ENCODE measurements at regions not wholly inside any gene's neighbourhood (a gene's known extent, or its start where the extent isn't known, plus 50 kb on each side); places are given as distances from the start of the nearest gene placed in this dataset.
A peak's percentile ranks its signal among the peaks of the same experiment; 100 is the strongest.

DNA sequence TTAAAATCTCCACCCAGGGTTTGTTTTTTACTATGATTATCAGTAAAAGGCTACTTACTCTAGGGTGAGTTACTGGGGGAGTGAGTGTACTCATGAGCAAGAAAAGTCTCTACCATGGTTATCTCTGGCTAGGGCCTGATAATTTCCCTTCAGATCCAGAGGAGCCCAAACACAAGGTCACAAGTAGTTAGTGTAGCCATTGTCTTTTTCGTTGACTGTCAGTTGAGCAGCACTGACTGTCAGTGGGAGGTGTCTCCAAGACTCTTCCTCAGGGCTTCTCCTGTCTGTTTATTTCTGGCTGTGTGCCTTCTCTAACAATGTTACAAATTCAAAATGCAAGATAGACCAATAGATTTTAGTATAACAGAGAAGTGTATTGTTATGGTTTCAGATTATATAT lies 181.2 kb upstream of the MIS18BP1 start:
- DNase-seq = no peak
- TF ChIP-seq POLR2A (IDR thresholded peaks at IDR 0.05; ENCODE audit: low read length) = no peak
- TF ChIP-seq GATA1 (IDR thresholded peaks at IDR 0.05; ENCODE audit: low read depth, low read length) = no peak

DNA sequence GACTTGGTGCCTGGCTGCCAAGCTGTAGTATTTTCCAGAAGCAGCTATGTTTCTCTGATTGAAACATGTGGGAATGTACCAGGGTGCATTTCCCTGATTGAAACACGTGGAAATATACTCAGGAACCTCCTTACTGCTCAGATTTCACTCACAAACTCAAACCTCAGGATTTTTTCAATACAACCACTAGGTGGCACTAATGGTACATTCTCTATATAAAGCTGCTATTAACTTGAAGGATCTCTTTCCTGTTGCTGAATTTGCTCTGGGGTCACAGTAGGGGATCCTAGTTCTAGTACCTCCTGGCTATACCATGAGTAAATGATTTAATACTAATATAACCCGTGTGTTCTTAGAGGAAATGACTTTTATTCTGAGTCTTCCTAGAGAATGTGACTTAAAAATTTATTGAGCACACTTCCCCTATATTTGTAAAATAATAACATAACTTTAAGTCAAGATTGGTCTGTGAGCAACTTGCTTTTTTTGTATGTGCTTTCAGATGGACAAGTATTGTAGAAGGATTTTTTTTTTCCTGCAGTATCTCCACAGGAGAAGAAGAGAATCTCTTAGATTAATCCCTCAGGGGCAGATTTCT lies 173.8 kb upstream of the MIS18BP1 start:
- TF ChIP-seq GATA1 (IDR thresholded peaks at IDR 0.05; ENCODE audit: low read depth, low read length) (no peak), POLR2A (IDR thresholded peaks at IDR 0.05; ENCODE audit: low read length) (no peak)
- DNase-seq = peak; percentile 28 to 56

DNA sequence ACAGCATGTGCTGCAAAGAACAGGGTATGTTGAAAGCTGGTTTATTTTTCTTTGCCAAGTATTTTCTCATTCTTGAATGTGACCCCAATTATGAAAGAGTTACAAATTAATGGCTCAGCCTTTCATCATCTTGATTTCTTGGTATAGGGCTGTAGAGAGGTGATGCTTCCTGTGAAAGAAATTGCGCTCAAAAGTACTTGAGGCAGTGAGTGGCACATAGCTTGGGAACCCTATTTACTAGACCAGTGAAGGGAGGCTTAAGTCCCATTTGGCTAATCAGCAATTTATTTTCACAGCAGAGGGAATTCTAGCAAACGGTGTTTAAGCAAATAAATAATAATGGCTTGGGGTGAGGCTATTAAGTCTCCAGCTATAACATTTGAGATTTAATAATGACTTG lies 153.9 kb upstream of the MIS18BP1 start:
- TF ChIP-seq POLR2A (IDR thresholded peaks at IDR 0.05; ENCODE audit: low read length) = no peak
- TF ChIP-seq GATA1 (IDR thresholded peaks at IDR 0.05; ENCODE audit: low read depth, low read length) = no peak

DNA sequence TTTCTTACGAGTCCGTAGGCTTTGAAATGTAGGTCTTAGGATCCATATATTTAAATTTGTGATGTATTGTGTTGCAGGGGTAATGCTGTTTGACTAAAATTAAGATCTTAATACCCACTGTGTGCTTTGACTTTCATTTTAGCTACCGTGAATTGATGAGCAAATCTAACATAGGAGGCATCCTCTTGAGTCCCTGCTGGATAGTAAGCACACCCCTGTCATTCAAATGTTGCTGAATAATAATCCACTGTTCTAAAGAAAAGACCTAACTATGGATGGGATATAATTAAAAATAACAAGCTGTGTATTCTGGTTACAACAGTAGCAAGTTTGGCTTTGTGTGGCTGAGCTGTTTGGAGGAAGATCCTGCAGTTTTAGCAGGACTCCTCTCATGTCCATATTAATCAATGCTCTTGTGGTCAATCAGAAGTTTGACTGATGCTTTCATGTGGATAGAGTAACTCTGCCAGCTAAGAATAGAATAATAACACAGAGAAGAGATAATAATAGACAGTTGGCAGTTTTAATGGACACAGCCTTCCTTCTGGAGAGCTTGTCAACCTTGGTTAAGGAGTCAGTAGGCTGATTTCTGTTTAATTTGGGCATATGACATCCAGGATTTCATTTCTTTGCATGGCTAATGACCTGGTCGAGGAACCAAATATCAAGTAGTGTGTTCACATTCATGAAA lies 148.1 kb upstream of the MIS18BP1 start:
- DNase-seq = no peak
- TF ChIP-seq GATA1 (IDR thresholded peaks at IDR 0.05; ENCODE audit: low read depth, low read length) (no peak), POLR2A (IDR thresholded peaks at IDR 0.05; ENCODE audit: low read length) (no peak)

More for the DNA sequence above, 153.9 kb upstream of the MIS18BP1 start:
- DNase-seq = no peak

DNA sequence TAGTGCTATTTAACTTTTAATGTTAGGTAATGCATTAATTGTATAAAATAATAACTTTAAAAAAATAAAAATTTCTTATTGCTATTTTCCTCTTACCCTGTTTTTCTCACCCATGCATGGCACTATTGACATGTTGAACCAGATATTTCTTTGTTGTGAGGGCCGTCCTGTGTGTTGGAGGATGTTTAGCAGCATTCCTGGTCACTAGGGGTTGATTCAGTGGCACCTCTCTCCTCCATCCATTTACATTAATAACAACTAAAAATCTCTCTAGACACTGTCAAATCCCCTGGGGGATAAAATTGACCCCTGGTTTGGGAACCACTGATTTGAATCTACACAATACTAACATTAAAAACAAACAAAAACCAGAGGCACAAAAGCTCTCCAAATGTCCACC lies 147.5 kb upstream of the MIS18BP1 start:
- TF ChIP-seq GATA1 (IDR thresholded peaks at IDR 0.05; ENCODE audit: low read depth, low read length) = no peak
- no peak for TF ChIP-seq POLR2A (IDR thresholded peaks at IDR 0.05; ENCODE audit: low read length)
- no peak for DNase-seq

DNA sequence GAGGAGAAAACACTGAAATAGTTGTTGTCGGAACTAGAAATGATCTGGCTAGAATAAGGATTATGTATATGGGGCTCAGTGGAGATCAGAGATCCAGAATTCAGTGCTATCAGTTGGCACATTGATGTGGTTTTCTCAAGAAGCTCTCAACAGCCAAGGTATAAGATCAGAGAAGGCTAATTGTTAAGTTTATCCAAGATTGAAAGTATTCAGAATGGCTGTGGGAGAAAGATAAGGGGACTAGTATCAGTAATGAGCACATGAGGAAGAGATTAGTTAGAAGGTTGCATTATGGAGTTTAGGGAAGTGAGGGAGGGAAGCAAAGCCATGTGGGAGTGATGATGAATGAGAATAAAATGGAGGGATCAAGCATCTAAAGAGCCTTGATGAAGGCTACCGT lies 128.1 kb upstream of the MIS18BP1 start:
- DNase-seq = peak in 1 of 2 experiments; percentile 11

DNA sequence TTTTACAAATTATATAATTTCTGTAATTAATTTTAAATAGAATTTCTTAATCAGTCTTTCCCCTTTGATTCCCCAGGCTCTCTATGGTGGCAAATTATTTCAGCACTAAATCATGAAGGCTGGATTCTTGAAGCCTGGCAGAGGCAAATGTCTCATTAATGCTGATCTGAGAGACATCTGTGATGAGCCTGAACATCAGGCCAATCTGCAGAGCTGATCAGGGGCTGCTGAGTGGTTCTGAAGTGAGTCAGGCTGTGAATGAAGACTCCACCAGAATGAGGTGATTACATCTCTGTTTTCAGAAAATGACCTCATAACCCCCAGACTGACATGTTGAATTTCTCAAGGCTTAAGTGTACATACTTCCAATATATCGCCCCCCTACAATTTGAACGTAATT lies 124.2 kb upstream of the MIS18BP1 start:
- TF ChIP-seq GATA1 (IDR thresholded peaks at IDR 0.05; ENCODE audit: low read depth, low read length) (no peak), POLR2A (IDR thresholded peaks at IDR 0.05; ENCODE audit: low read length) (no peak)
- DNase-seq = peak in 1 of 2 experiments; percentile 2

More for the DNA sequence above, 128.1 kb upstream of the MIS18BP1 start:
- TF ChIP-seq GATA1 (IDR thresholded peaks at IDR 0.05; ENCODE audit: low read depth, low read length) = no peak
- no peak for TF ChIP-seq POLR2A (IDR thresholded peaks at IDR 0.05; ENCODE audit: low read length)

DNA sequence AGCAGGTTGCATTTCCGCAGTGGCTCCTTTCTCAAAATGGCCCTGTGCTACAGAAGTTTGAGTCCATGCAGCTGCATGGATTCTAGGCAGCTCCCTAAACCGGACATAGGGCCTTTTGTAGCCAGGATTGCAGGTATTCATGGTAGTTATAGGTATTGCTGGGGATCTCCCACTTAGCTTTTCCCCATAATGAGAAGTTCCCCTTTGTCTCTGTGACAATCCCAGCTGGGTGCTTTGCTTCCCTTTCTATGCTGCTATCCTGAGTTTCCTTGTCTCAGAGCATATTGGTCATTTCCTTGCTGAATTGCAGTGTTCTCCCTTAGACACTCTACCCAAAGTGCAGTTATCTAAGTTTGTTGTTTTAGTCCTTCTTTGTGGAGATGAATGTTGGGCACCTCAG lies 120.9 kb upstream of the MIS18BP1 start:
- TF ChIP-seq GATA1 (IDR thresholded peaks at IDR 0.05; ENCODE audit: low read depth, low read length) (no peak), POLR2A (IDR thresholded peaks at IDR 0.05; ENCODE audit: low read length) (no peak)
- no peak for DNase-seq

DNA sequence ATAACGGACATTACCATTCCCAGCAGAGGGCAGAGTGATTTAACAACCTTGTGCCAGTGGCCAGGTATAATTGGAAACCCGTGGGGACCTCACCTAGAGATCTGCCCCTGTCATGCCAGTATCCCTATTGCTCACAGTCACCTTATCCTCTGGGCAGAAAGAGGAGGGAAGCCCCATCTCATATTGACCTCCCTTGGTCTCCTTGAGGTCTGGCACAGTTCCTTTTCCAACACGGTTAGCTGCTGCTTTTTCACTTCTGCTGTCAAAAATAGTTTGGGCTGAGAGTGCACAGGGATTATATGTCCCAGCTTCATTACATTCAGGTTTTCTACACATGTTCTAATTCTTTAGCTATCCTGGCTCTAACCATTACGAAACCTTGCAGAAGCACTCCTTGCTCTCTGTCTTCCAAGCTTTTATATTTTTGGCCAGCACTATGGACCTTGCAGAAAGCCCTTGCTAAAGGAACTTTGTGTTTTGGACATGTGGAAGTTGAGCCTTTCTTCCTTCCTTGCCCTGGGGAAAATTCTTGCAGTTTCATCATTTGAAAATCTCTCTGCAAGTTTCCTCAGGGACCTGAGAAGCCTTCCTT lies 111.7 kb upstream of the MIS18BP1 start:
- TF ChIP-seq POLR2A (IDR thresholded peaks at IDR 0.05; ENCODE audit: low read length) = no peak
- DNase-seq = no peak

DNA sequence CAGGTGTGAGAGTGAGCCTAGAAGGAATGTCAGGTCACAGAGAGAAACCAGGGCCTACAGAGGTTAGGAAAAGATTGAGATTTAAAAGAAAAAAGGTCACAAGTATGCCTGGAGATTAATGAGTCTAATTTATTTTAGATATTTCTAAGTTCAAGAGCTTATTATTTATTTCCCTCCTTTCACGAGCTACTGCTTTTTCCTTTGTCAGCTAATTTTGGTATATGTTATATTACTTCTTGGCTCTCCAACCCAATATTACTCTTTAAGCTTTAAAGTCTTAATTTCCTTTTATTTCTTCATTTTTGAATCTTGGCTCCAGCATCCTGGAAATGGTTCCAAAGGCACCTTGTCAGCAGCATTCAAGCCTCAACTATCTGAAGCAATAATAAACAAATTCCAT lies 109.5 kb upstream of the MIS18BP1 start:
- no peak for DNase-seq
- no peak for TF ChIP-seq GATA1 (IDR thresholded peaks at IDR 0.05; ENCODE audit: low read depth, low read length)
- no peak for TF ChIP-seq POLR2A (IDR thresholded peaks at IDR 0.05; ENCODE audit: low read length)

DNA sequence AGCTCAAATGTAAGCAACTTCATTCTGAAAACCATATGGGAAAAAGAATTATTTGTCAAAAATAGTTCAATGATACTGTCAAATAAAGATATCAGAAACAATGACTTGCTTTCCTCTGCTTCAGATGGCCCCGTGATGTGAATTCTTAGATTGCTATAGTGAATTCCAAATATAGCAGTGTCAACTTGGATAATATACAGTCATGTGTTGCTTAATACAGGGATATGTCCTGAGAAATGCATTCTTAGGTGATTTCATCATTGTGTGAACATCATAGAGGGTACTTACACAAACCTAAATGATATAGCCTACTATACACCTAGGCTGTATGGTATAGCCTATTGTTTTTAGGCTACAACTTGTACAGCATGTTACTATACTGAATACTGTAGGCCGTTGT lies 108.7 kb upstream of the MIS18BP1 start:
- TF ChIP-seq POLR2A (IDR thresholded peaks at IDR 0.05; ENCODE audit: low read length) (no peak), GATA1 (IDR thresholded peaks at IDR 0.05; ENCODE audit: low read depth, low read length) (no peak)
- no peak for DNase-seq

DNA sequence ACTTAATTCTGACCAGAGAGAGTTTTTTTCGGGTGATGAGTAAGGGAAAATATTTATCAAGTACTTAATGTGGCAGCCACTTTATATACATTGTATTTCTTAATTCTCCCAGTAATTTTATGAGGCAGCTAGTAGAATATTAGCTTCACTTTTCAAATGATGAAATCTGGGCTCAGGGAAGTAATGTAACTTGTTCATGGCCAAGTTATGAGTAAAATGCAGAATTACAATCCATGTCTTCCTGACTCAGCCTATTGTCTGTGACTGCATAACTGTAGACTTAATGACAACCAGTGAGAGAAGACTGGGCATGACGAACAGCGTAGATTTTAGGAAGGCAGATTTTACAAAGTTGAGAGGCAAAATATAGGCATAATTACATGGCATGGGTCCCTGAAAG lies 106.7 kb upstream of the MIS18BP1 start:
- DNase-seq = no peak
- no peak for TF ChIP-seq POLR2A (IDR thresholded peaks at IDR 0.05; ENCODE audit: low read length)
- TF ChIP-seq GATA1 (IDR thresholded peaks at IDR 0.05; ENCODE audit: low read depth, low read length) = no peak

DNA sequence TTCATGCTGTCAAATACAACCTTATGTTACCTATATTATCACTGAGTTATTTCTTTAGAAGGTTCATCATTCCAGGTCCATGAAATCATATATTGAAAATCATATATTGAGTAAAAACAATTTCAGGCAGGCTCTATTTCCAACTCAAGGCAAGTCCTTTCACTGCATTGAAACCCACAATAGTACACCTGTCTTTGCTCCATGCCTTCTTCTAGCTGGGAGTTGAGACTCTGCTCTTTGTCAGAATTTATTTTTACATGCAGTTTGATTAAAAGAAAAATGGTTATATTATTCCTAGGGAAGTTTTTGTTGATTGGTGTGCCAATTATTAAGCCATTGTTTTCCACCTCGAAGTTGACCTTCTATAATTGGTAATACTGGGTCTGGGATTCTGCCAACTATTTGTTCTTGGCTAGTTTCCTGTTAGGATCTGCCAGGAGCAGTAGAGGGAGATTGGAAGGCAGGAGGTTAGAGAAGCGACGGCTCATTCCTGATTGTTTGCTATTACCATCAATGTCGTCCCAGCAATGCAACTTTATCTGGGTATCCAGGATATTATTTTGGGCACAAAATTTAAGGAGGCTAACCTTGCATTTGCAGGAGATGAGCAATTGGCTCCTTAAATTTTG lies 79.5 kb upstream of the MIS18BP1 start:
- no peak for DNase-seq
- TF ChIP-seq GATA1 (IDR thresholded peaks at IDR 0.05; ENCODE audit: low read depth, low read length) (no peak), POLR2A (IDR thresholded peaks at IDR 0.05; ENCODE audit: low read length) (no peak)

DNA sequence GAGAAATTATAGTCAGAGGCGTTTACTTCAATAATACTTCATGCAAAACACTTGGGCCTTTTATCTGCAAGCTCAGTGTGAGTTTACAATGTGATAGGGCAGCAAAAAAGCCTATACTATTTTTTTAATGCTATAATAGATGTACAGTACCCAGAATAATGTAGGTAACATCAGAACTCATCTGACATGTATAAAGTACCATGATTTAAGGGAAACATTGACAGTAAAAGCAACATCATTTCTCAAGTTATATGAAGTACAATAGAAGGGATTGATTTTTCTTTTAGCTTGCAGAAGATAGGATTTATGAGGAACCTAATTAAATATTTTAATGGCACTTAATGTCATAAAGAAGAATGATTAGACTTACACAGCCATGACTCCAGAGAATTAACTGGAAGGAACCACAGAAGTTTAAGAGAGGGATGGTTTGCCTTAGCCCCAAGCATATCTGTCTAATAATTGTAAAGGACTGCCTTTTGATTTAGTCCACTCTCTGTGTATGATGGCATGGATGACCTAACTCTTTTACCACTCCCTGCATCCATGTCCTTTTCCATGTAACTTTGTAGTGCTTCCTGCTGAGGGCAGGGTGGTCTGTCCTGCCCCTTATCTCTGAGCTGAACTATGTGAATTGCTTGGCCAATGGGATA lies 55.9 kb upstream of the MIS18BP1 start:
- TF ChIP-seq GATA1 (IDR thresholded peaks at IDR 0.05; ENCODE audit: low read depth, low read length) = no peak
- TF ChIP-seq POLR2A (IDR thresholded peaks at IDR 0.05; ENCODE audit: low read length) = no peak
- DNase-seq = no peak

Data from erythroblast (primary cell).